Epithelial cell of proximal tubule (primary cell): ENCODE measurements at regions not wholly inside any gene's neighbourhood (a gene's known extent, or its start where the extent isn't known, plus 50 kb on each side); places are given as distances from the start of the nearest gene placed in this dataset.
A peak's percentile ranks its signal among the peaks of the same experiment; 100 is the strongest.

ENCODE experiments used
- DNase-seq: peaks from one replicate; pipeline ENCODE4 v3.0.0-alpha.2; 2011; ENCODE audit warnings: low read depth
- H3K4me3 ChIP-seq: 2 replicates; pipeline ENCODE4 v1.5.1; 2011; ENCODE audit warnings: low read depth, mild to moderate bottlenecking, low read length
- CTCF ChIP-seq: conservative IDR thresholded peaks from 2 replicates; pipeline ENCODE4 v1.5.1; 2012; ENCODE audit warnings: low read depth, mild to moderate bottlenecking, low read length

GRCh38 chr2:122357998-122358397 lies 602.5 kb downstream of the TSN start:
- no peak overlapping the region for H3K4me3 ChIP-seq
- no peak for DNase-seq
- no peak for TF ChIP-seq CTCF

- no peak overlapping the region for H3K4me3 ChIP-seq
- no peak for TF ChIP-seq CTCF
- no peak for DNase-seq
Measured at GRCh38 chr2:122358729-122359128, 603.3 kb downstream of the TSN start.

DNA sequence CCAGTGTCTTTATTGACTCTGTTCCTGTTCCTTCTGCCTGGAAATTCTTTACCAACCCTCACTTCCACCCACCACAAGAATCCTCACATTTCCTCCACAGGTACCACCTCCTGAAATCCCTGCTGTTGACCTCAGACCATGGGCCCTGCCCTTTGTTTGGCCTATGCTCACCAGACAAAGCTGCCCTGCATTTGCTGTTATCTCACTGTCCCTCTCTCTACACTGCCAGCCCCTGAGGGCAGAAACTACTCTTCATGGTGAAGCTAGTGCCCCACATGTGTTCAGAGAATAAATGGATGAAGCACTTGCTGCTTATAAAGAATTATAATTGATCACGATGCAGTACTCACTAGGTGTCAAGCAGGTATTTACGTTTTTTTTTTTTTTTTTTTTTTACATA lies 608.4 kb downstream of the TSN start:
- DNase-seq, result no peak
- H3K4me3 ChIP-seq, result no peak overlapping the region
- TF ChIP-seq CTCF, result no peak

GRCh38 chr2:122366427-122366826 lies 611.0 kb downstream of the TSN start:
- no peak for DNase-seq
- TF ChIP-seq CTCF, result no peak
- no peak overlapping the region for H3K4me3 ChIP-seq

- no peak for DNase-seq
- H3K4me3 ChIP-seq, result no peak overlapping the region
- no peak for TF ChIP-seq CTCF
Measured at GRCh38 chr2:122366969-122367645, 611.7 kb downstream of the TSN start.

DNA sequence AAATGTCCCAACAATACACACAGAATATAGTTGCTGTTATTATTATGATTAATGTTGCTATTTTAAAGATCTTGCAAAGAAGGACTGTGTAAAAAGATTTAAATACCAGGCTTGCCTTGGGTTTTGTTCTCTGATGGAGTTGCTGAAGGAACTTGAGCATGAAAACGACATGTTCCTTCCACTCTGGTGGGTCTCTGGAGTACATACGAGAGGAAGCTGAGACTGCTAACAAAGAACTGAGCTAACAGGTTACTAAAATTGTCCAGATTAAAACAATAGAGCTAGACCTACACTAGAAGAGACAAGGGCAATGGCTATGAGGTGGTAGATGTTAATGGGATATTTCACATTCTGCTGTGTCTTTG lies 612.2 kb downstream of the TSN start:
- DNase-seq, result no peak
- H3K4me3 ChIP-seq, result no peak overlapping the region
- no peak for TF ChIP-seq CTCF

GRCh38 chr2:122368576-122369243 lies 613.3 kb downstream of the TSN start:
- no peak overlapping the region for H3K4me3 ChIP-seq
- DNase-seq, result no peak
- peak; percentile 28 for TF ChIP-seq CTCF
